Endothelial cell of umbilical vein (primary cell): ENCODE measurements at regions not wholly inside any gene's neighbourhood (a gene's known extent, or its start where the extent isn't known, plus 50 kb on each side); places are given as distances from the start of the nearest gene placed in this dataset.

Source experiments
- BruUV-seq: library from RNA; stranded (reverse); fragments of 400-500 nt; replicated peaks from 2 replicates; lab custom pipeline; 2021; lab: Mats Ljungman, UMichigan
- CTCF ChIA-PET: fragments of 300-600, 350-600 bp; sonication (Branson Sonifier 250); formaldehyde crosslinking; loops from one replicate; lab custom pipeline; 2021; ENCODE audit warnings: antibody characterized with exemption, inconsistent platforms; lab: Charles Lee
- POLR2A ChIA-PET: fragments of 300-600, 350-600 bp; sonication (Branson Sonifier 250); formaldehyde crosslinking; loops from one replicate; lab custom pipeline; 2021; ENCODE audit warnings: antibody characterized with exemption, inconsistent platforms; lab: Charles Lee
- DNase-seq: peaks from one replicate; pipeline ENCODE4 v3.0.0-alpha.2; 2011; ENCODE audit warnings: low read depth, low spot score
- FAIRE-seq: peaks from 2 replicates; lab custom pipeline; 2011; peaks lifted over from hg19 to GRCh38; lab: Jason Lieb, UNC
- H2AFZ ChIP-seq: 2 replicates; pipeline ENCODE4 v1.6.0; 2012; ENCODE audit warnings: low read depth, low read length, control low read depth, inconsistent platforms
- H3K27ac ChIP-seq: 2 replicates; pipeline ENCODE4 v1.5.1; 2011; ENCODE audit warnings: low read depth, mild to moderate bottlenecking, control low read depth, low read length, moderate library complexity; ENCODE audit not compliant: insufficient read depth
- H3K27me3 ChIP-seq, 2 experiments: 2 replicates each; pipeline versions ENCODE4 v1.6.0 to v1.6.1; 2011; ENCODE audit warnings: low read length in 2 of 2, mixed read lengths in 1 of 2; ENCODE audit not compliant: control insufficient read depth in 2 of 2, insufficient read depth in 2 of 2
- H3K36me3 ChIP-seq, 2 experiments: 2 replicates in 1 of 2; 3 replicates in 1 of 2; pipeline ENCODE4 v1.5.1; 2011; ENCODE audit warnings: low read length in 2 of 2, mild to moderate bottlenecking in 1 of 2, moderate library complexity in 1 of 2; ENCODE audit not compliant: control insufficient read depth in 2 of 2, insufficient read depth in 2 of 2; ENCODE audit errors: extremely low read depth in 1 of 2
- H3K4me1 ChIP-seq: 3 replicates; pipeline ENCODE4 v1.5.1; 2011; ENCODE audit warnings: mild to moderate bottlenecking, low read length; ENCODE audit not compliant: control insufficient read depth, insufficient read depth; ENCODE audit errors: extremely low read depth
- H3K4me2 ChIP-seq: 2 replicates; pipeline ENCODE4 v1.6.1; 2011; ENCODE audit warnings: low read length, control low read depth, mixed read lengths; ENCODE audit not compliant: insufficient read depth
- H3K4me3 ChIP-seq, 3 experiments: fragments of 200-600 bp in 1 of 3; sonication (generic), shearing (Covaris generic) in 1 of 3; replicated peaks in 1 of 3; 2 replicates each; pipeline ENCODE4 v1.5.1; 2011 to 2016; ENCODE audit warnings: control low read depth in 3 of 3, low read length in 3 of 3, mild to moderate bottlenecking in 2 of 3, inconsistent platforms in 1 of 3, low read depth in 1 of 3, moderate library complexity in 1 of 3; ENCODE audit not compliant: insufficient read depth in 1 of 3
- H3K79me2 ChIP-seq: 2 replicates; pipeline ENCODE4 v1.6.0; 2012; ENCODE audit warnings: low read length, inconsistent platforms; ENCODE audit not compliant: control insufficient read depth, insufficient read depth
- H3K9ac ChIP-seq: replicated peaks from 2 replicates; pipeline ENCODE3; 2011; ENCODE audit warnings: low read length, control low read depth; ENCODE audit not compliant: insufficient read depth; ENCODE audit errors: extremely low read depth
- H3K9me1 ChIP-seq: replicated peaks from 3 replicates; pipeline ENCODE4 v1.6.0; 2011; ENCODE audit warnings: mild to moderate bottlenecking, low read length; ENCODE audit not compliant: control insufficient read depth, insufficient read depth; ENCODE audit errors: extremely low read depth
- H3K9me3 ChIP-seq: replicated peaks from 2 replicates; pipeline ENCODE4 v1.5.1; 2012; ENCODE audit warnings: low read length, inconsistent platforms; ENCODE audit not compliant: control insufficient read depth, insufficient read depth
- H4K20me1 ChIP-seq: replicated peaks from 2 replicates; pipeline ENCODE3; 2011; ENCODE audit warnings: mild to moderate bottlenecking, low read length; ENCODE audit not compliant: control insufficient read depth, insufficient read depth; ENCODE audit errors: extremely low read depth
- EZH2 ChIP-seq: IDR thresholded peaks from 2 replicates; pipeline ENCODE4 v1.6.1; 2012; ENCODE audit warnings: borderline replicate concordance, low read depth, mild to moderate bottlenecking, moderate library complexity, low read length, inconsistent platforms; ENCODE audit not compliant: severe bottlenecking
- FOS ChIP-seq: IDR thresholded peaks from 2 replicates; pipeline ENCODE4 v1.6.1; 2011; ENCODE audit warnings: mild to moderate bottlenecking, low read length, moderate library complexity, borderline replicate concordance; ENCODE audit not compliant: insufficient read depth
- GATA2 ChIP-seq: IDR thresholded peaks from 2 replicates; pipeline ENCODE4 v1.7.0; 2011; ENCODE audit warnings: low read depth, mild to moderate bottlenecking, moderate library complexity, mixed read lengths, low read length; ENCODE audit not compliant: insufficient read length, insufficient read depth
- JUN ChIP-seq: IDR thresholded peaks from 2 replicates; pipeline ENCODE4 v1.6.1; 2011; ENCODE audit warnings: borderline replicate concordance, low read depth; ENCODE audit not compliant: insufficient read length, insufficient read depth
- MYC ChIP-seq: IDR thresholded peaks from one replicate; pipeline ENCODE4 v1.6.1; 2011; ENCODE audit warnings: mild to moderate bottlenecking, low read depth, low read length
- POLR2A ChIP-seq: IDR thresholded peaks from 2 replicates; pipeline ENCODE4 v1.6.1; 2012; ENCODE audit warnings: low read depth, mild to moderate bottlenecking, control low read depth, low read length
- POLR2AphosphoS5 ChIP-seq: IDR thresholded peaks from 2 replicates; pipeline ENCODE4 v1.6.1; 2012; ENCODE audit warnings: low read depth, mild to moderate bottlenecking, control low read depth, low read length, moderate library complexity; ENCODE audit not compliant: insufficient read depth
- dilution Hi-C: fragments of 300-500 bp; cut with MboI; formaldehyde crosslinking; loops from one replicate; pipeline ENCODE4 v1.15.0; 2019; ENCODE audit warnings: low sequenced_read_pairs; ENCODE audit not compliant: extremely low pct_ligation_motif_present
- intact Hi-C: fragments of 100-400 bp; cut with micrococcal nuclease; formaldehyde crosslinking; loops from one replicate; pipeline ENCODE4 v1.10.0; 2022
- TF ChIP-seq, protein P1 (sequence below): IDR thresholded peaks from 2 replicates; pipeline ENCODE4 v1.6.1; 2011; ENCODE audit not compliant: insufficient read depth, insufficient read length
- TF ChIP-seq, protein P2 (sequence below), 2 donors: IDR thresholded peaks; 1 replicate in 1 of 2; 2 replicates in 1 of 2; pipeline ENCODE4 v1.5.1; 2011; ENCODE audit warnings: low read length in 2 of 2, mild to moderate bottlenecking in 2 of 2, moderate library complexity in 2 of 2, control low read depth in 1 of 2, inconsistent platforms in 1 of 2, low read depth in 1 of 2; ENCODE audit not compliant: insufficient read depth in 1 of 2; ENCODE audit errors: extremely low read depth in 1 of 2

DNA sequence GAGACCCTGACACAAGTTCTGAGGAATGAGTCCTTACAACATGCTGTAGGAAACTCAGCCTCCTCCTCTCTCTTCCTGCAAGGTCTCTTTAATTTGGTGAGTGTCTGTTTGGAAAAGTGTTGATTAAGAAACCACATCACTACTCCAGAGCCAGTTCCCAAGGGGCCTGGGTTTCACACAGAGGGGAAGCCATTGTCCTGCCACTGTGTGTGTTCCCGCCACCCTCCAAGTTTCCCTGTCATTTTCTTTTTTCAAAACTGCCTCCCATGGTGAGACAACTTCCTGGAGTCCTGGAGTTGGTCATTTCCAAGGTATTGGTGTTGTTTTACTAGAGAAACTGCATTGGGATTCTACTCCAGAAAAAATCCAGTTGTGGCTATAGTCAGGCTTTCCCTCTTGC is 232.0 kb upstream of the PARD3B start:
- TF ChIP-seq JUN (no peak), POLR2A (no peak), FOS (no peak), MYC (no peak), GATA2 (no peak), POLR2AphosphoS5 (no peak), EZH2 (no peak)
- TF ChIP-seq, protein P1, sequence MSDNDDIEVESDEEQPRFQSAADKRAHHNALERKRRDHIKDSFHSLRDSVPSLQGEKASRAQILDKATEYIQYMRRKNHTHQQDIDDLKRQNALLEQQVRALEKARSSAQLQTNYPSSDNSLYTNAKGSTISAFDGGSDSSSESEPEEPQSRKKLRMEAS = no peak
- TF ChIP-seq, protein P2, sequence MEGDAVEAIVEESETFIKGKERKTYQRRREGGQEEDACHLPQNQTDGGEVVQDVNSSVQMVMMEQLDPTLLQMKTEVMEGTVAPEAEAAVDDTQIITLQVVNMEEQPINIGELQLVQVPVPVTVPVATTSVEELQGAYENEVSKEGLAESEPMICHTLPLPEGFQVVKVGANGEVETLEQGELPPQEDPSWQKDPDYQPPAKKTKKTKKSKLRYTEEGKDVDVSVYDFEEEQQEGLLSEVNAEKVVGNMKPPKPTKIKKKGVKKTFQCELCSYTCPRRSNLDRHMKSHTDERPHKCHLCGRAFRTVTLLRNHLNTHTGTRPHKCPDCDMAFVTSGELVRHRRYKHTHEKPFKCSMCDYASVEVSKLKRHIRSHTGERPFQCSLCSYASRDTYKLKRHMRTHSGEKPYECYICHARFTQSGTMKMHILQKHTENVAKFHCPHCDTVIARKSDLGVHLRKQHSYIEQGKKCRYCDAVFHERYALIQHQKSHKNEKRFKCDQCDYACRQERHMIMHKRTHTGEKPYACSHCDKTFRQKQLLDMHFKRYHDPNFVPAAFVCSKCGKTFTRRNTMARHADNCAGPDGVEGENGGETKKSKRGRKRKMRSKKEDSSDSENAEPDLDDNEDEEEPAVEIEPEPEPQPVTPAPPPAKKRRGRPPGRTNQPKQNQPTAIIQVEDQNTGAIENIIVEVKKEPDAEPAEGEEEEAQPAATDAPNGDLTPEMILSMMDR (IDR thresholded peaks at IDR 0.05; ENCODE audit: extremely low read depth in 1 of 2, insufficient read depth in 1 of 2, low read depth in 1 of 2, low read length in 2 of 2) = no peak
- no peak overlapping the region for H3K4me2 ChIP-seq
- H3K27me3 ChIP-seq = no peaks in the 10 kb centered on the region
- ChIA-PET POLR2A (no interaction called here), CTCF (interaction anchor here (1.8 to 2.2 kb wide), 2 partner anchors 10 to 168 kb away, joined by 6 to 7 read pairs; no protein-coding TSS in a partner anchor)
- no peaks in the 10 kb centered on the region for H3K9me3 ChIP-seq
- H3K79me2 ChIP-seq = no peaks in the 10 kb centered on the region
- H3K4me1 ChIP-seq = no peaks in the 10 kb centered on the region
- BruUV-seq = no TSS peak
- no peak overlapping the region for H2AFZ ChIP-seq
- H3K4me3 ChIP-seq = no peak overlapping the region
- H3K27ac ChIP-seq = no peak overlapping the region
- H3K36me3 ChIP-seq = no peaks in the 10 kb centered on the region
- no peak overlapping the region for H3K9ac ChIP-seq
- intact Hi-C loops = no loop called here
- dilution Hi-C loops = no loop called here
- no peaks in the 10 kb centered on the region for H3K9me1 ChIP-seq
- DNase-seq (no peak), FAIRE-seq (no peak)
- no peaks in the 10 kb centered on the region for H4K20me1 ChIP-seq
